ENCODE measurements at regions not wholly inside any gene's neighbourhood (a gene's known extent, or its start where the extent isn't known, plus 50 kb on each side); places are given as distances from the start of the nearest gene placed in this dataset.

GRCh38 chrX:39955625-39956024 is 142.1 kb downstream of the BCOR start:
- Histone ChIP-seq H3K9ac (ENCODE audit: extremely low read depth, low read length, poor library complexity, severe bottlenecking) (no peak overlapping the region), H3K4me3 (ENCODE audit: low read length) (no peak overlapping the region), H3K27ac (ENCODE audit: low read depth, low read length) (no peak overlapping the region), H3K27me3 (ENCODE audit: control insufficient read depth, insufficient read depth, low read length, poor library complexity, severe bottlenecking) (no peaks in the 10 kb centered on the region), H3K4me1 (ENCODE audit: control insufficient read depth, insufficient read depth, low read length) (no peaks in the 10 kb centered on the region), H3K9me3 (ENCODE audit: control insufficient read depth, low read length) (no peaks in the 10 kb centered on the region), H3K36me3 (ENCODE audit: control insufficient read depth, insufficient read depth, low read length) (no peaks in the 10 kb centered on the region)
- H3K27me3 Mint-ChIP-seq (ENCODE audit: insufficient read depth): peaks cover 7% of the 10 kb centered on the region
- peaks cover 16% of the 10 kb centered on the region for H3K9me3 Mint-ChIP-seq
- no peak overlapping the region for H3K27ac Mint-ChIP-seq
- WGBS, 2 experiments (ENCODE audit: insufficient coverage in 1 of 2, insufficient read length in 1 of 2): 76% methylated on average over 4 of the region's 4 CpGs; no CpG with 5 or more reads in 1 of the 2 experiments
- no peak for TF ChIP-seq CTCF (conservative IDR thresholded peaks at IDR 0.05)
- peaks cover 13% of the 10 kb centered on the region for H3K4me1 Mint-ChIP-seq
- H3K36me3 Mint-ChIP-seq (ENCODE audit: low read depth): no peaks in the 10 kb centered on the region
- no peak overlapping the region for H3K4me3 Mint-ChIP-seq
- DNase-seq: peak; percentile 70

- Mint-ChIP-seq H3K9me3 (peaks cover 13% of the 10 kb centered on the region), H3K27me3 (ENCODE audit: insufficient read depth) (peaks cover 8% of the 10 kb centered on the region), H3K4me3 (no peak overlapping the region), H3K4me1 (peaks cover 13% of the 10 kb centered on the region), H3K27ac (no peak overlapping the region), H3K36me3 (ENCODE audit: low read depth) (no peaks in the 10 kb centered on the region)
- Histone ChIP-seq H3K4me1 (ENCODE audit: control insufficient read depth, insufficient read depth, low read length) (no peaks in the 10 kb centered on the region), H3K4me3 (ENCODE audit: low read length) (no peak overlapping the region), H3K27ac (ENCODE audit: low read depth, low read length) (no peak overlapping the region), H3K9me3 (ENCODE audit: control insufficient read depth, low read length) (no peaks in the 10 kb centered on the region), H3K27me3 (ENCODE audit: control insufficient read depth, insufficient read depth, low read length, poor library complexity, severe bottlenecking) (no peaks in the 10 kb centered on the region), H3K36me3 (ENCODE audit: control insufficient read depth, insufficient read depth, low read length) (no peaks in the 10 kb centered on the region), H3K9ac (ENCODE audit: extremely low read depth, low read length, poor library complexity, severe bottlenecking) (no peak overlapping the region)
- DNase-seq: no peak
- peak; percentile 28 for TF ChIP-seq CTCF (conservative IDR thresholded peaks at IDR 0.05)
- 40 to 90% methylated on average over 1 to 6 of the region's 7 CpGs for WGBS, 2 experiments (ENCODE audit: insufficient coverage in 1 of 2, insufficient read length in 1 of 2)
These were observed 140.9 kb downstream of the BCOR start for GRCh38 chrX:39956803-39957394.

GRCh38 chrX:39957816-39958566 is 139.8 kb downstream of the BCOR start:
- TF ChIP-seq CTCF (conservative IDR thresholded peaks at IDR 0.05): no peak
- H3K27me3 Mint-ChIP-seq (ENCODE audit: insufficient read depth): peaks cover 8% of the 10 kb centered on the region
- no peaks in the 10 kb centered on the region for H3K9me3 ChIP-seq (ENCODE audit: control insufficient read depth, low read length)

More at GRCh38 chrX:39957816-39958566, 139.8 kb downstream of the BCOR start:
- Mint-ChIP-seq H3K4me3 (no peak overlapping the region), H3K27ac (no peak overlapping the region), H3K4me1 (peaks cover 13% of the 10 kb centered on the region), H3K36me3 (ENCODE audit: low read depth) (no peaks in the 10 kb centered on the region), H3K9me3 (peaks cover 14% of the 10 kb centered on the region)
- Histone ChIP-seq H3K27ac (ENCODE audit: low read depth, low read length) (no peak overlapping the region), H3K9ac (ENCODE audit: extremely low read depth, low read length, poor library complexity, severe bottlenecking) (no peak overlapping the region), H3K4me3 (ENCODE audit: low read length) (no peak overlapping the region), H3K27me3 (ENCODE audit: control insufficient read depth, insufficient read depth, low read length, poor library complexity, severe bottlenecking) (no peaks in the 10 kb centered on the region), H3K36me3 (ENCODE audit: control insufficient read depth, insufficient read depth, low read length) (no peaks in the 10 kb centered on the region), H3K4me1 (ENCODE audit: control insufficient read depth, insufficient read depth, low read length) (no peaks in the 10 kb centered on the region)
- 89 to 90% methylated on average over 2 to 7 of the region's 7 CpGs for WGBS, 2 experiments (ENCODE audit: insufficient coverage in 1 of 2, insufficient read length in 1 of 2)
- no peak for DNase-seq

All from endodermal cell (in vitro differentiated cells).